ENCODE measurements at regions not wholly inside any gene's neighbourhood (a gene's known extent, or its start where the extent isn't known, plus 50 kb on each side); places are given as distances from the start of the nearest gene placed in this dataset.
"Not testable (repeated sequence)": the region's sequence is repeated elsewhere in the genome, so short reads cannot be mapped to it uniquely, and the experiment has no call there.

- DNase-seq: not testable (repeated sequence)
Measured at GRCh38 chr15:77896147-77897112, 181.1 kb downstream of the TBC1D2B start.

GRCh38 chr15:77895742-77896141 lies 181.8 kb downstream of the TBC1D2B start:
- no peak for DNase-seq

- DNase-seq: not testable (repeated sequence)
Measured at GRCh38 chr15:77895145-77895544, 182.4 kb downstream of the TBC1D2B start.

GRCh38 chr15:77893671-77894640 lies 183.6 kb downstream of the TBC1D2B start:
- not testable (repeated sequence) for DNase-seq

- not testable (repeated sequence) for DNase-seq
Measured at GRCh38 chr15:77893246-77893645, 184.3 kb downstream of the TBC1D2B start.

- DNase-seq: no peak
Measured at GRCh38 chr15:77892335-77892734, 185.2 kb downstream of the TBC1D2B start.

- DNase-seq: not testable (repeated sequence)
Measured at GRCh38 chr15:77891862-77892261, 185.6 kb downstream of the TBC1D2B start.

GRCh38 chr15:77890911-77891801 lies 186.4 kb downstream of the TBC1D2B start:
- peak; percentile 40 for DNase-seq

GRCh38 chr15:77889828-77890725 lies 187.4 kb downstream of the TBC1D2B start:
- not testable (repeated sequence) for DNase-seq

- DNase-seq: no peak
Measured at GRCh38 chr15:77889009-77889806, 188.3 kb downstream of the TBC1D2B start.

- DNase-seq: not testable (repeated sequence)
Measured at GRCh38 chr15:77887563-77888429, 189.7 kb downstream of the TBC1D2B start.

GRCh38 chr15:77886805-77887448 lies 190.6 kb downstream of the TBC1D2B start:
- no peak for DNase-seq

- DNase-seq: not testable (repeated sequence)
Measured at GRCh38 chr15:77885877-77886500, 191.5 kb downstream of the TBC1D2B start.

- not testable (repeated sequence) for DNase-seq
Measured at GRCh38 chr15:77883012-77883411, 194.5 kb downstream of the TBC1D2B start.

- DNase-seq: no peak
Measured at GRCh38 chr15:77881950-77882349, 195.6 kb downstream of the TBC1D2B start.

- DNase-seq: not testable (repeated sequence)
Measured at GRCh38 chr15:77881535-77881934, 196.0 kb downstream of the TBC1D2B start.

GRCh38 chr15:77879466-77879865 lies 198.0 kb downstream of the TBC1D2B start:
- not testable (repeated sequence) for DNase-seq
